GM23248 (cell line): ENCODE measurements at regions not wholly inside any gene's neighbourhood (a gene's known extent, or its start where the extent isn't known, plus 50 kb on each side); places are given as distances from the start of the nearest gene placed in this dataset.

ENCODE experiments used
- DNase-seq: peaks from one replicate; pipeline ENCODE4 v3.0.0-alpha.2; 2015
- H2AFZ ChIP-seq: fragments of 200-600 bp; sonication (generic); 2 replicates; pipeline ENCODE4 v1.6.1; 2016; ENCODE audit warnings: antibody characterized with exemption
- H3F3A ChIP-seq: fragments of 200-600 bp; sonication (generic); 2 replicates; pipeline ENCODE4 v1.6.1; 2016; ENCODE audit warnings: mild to moderate bottlenecking, antibody characterized with exemption, mixed run types; ENCODE audit not compliant: insufficient read depth
- H3K27ac ChIP-seq: fragments of 200-600 bp; sonication (generic); 2 replicates; pipeline ENCODE4 v1.5.1; 2016; ENCODE audit warnings: mild to moderate bottlenecking
- H3K27me3 ChIP-seq: fragments of 200-600 bp; sonication (generic); replicated peaks from 2 replicates; pipeline ENCODE4 v1.6.1; 2016; ENCODE audit warnings: mild to moderate bottlenecking; ENCODE audit not compliant: insufficient read depth
- H3K36me3 ChIP-seq: fragments of 200-600 bp; sonication (generic); 2 replicates; pipeline ENCODE4 v1.6.1; 2016; ENCODE audit warnings: low read depth, mild to moderate bottlenecking
- H3K4me1 ChIP-seq: fragments of 200-600 bp; sonication (generic); 2 replicates; pipeline ENCODE4 v1.6.1; 2016; ENCODE audit warnings: mild to moderate bottlenecking; ENCODE audit not compliant: insufficient read depth
- H3K4me2 ChIP-seq: fragments of 200-600 bp; sonication (generic); one replicate; pipeline ENCODE4 v1.6.1; 2016; ENCODE audit warnings: mild to moderate bottlenecking; ENCODE audit not compliant: unreplicated experiment
- H3K4me3 ChIP-seq: fragments of 200-600 bp; sonication (generic); 2 replicates; pipeline ENCODE4 v1.5.1; 2016; ENCODE audit warnings: mild to moderate bottlenecking
- H3K79me2 ChIP-seq: fragments of 200-600 bp; sonication (generic); 2 replicates; pipeline ENCODE4 v1.6.1; 2016; ENCODE audit warnings: mild to moderate bottlenecking; ENCODE audit not compliant: insufficient read depth
- H3K9ac ChIP-seq: fragments of 200-600 bp; sonication (generic); 2 replicates; pipeline ENCODE4 v1.6.1; 2016; ENCODE audit warnings: mild to moderate bottlenecking
- H3K9me2 ChIP-seq: fragments of 200-600 bp; sonication (generic); 2 replicates; pipeline ENCODE4 v1.6.1; 2016; ENCODE audit warnings: mixed run types, mild to moderate bottlenecking, moderate library complexity; ENCODE audit not compliant: insufficient read depth
- H3K9me3 ChIP-seq: fragments of 200-600 bp; sonication (generic); one replicate; pipeline ENCODE4 v1.6.1; 2017; ENCODE audit warnings: low read depth
- H4K20me1 ChIP-seq: fragments of 200-600 bp; sonication (generic); 2 replicates; pipeline ENCODE4 v1.6.0; 2016; ENCODE audit not compliant: insufficient read depth
- EZH2 ChIP-seq: fragments of 200-600 bp; sonication (generic); IDR thresholded peaks from 2 replicates; pipeline ENCODE4 v1.6.1; 2018; ENCODE audit warnings: antibody characterized with exemption, mild to moderate bottlenecking; ENCODE audit not compliant: insufficient read depth, poor library complexity, severe bottlenecking
- EZH2phosphoT487 ChIP-seq: fragments of 200-600 bp; sonication (generic); IDR thresholded peaks from 2 replicates; pipeline ENCODE4 v1.6.1; 2018; ENCODE audit warnings: antibody characterized with exemption, moderate library complexity, mild to moderate bottlenecking, low read depth; ENCODE audit not compliant: insufficient read depth
- WGBS, 2 experiments: methylation state at CpG; one replicate each; pipeline ENCODE4 v1.1.6; 2015 to 2017; ENCODE audit warnings: low lambda C conversion rate in 2 of 2, low coverage in 1 of 2; ENCODE audit errors: missing lambda C conversion rate in 2 of 2; 5-methylcytosine and 5-hydroxymethylcytosine counted together
- in situ Hi-C: fragments of 300-500 bp; cut with MboI; formaldehyde crosslinking; loops from 2 replicates; pipeline ENCODE4 v1.15.0; 2020

DNA sequence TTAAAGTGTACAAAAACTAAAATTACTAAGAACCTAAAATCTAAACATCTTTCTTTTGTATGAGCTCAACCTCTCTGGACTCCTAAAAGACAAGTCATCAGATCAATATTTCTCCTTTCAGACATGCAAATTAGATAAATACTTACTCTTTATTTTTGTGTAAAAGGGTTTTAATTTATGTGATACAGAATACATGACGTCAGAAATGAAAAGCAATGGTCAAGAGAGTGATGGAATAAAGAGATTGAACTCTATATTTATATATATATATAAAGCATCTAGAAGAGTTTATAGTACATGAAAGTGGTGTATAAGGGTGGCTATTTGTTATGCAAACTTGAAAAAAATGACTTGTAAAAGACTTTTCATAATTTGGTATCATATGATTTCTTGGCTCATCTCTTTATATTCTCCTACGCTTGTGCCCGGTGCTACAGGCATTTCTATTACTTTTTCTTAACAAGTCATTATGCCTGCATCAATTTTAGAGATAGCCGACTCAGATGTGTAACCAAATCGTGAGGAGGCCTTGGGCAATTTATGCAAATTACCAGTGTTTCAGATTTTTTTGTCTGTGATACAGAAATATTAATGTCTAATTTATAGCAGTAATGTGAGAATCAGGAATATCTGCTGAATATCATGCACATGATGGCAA, 186.0 kb upstream of the OLFM3 start:
- Histone ChIP-seq H3K4me3 (no peak overlapping the region), H3K4me2 (no peak overlapping the region), H3K27me3 (no peaks in the 10 kb centered on the region), H3K9me3 (no peaks in the 10 kb centered on the region), H3K79me2 (no peaks in the 10 kb centered on the region), H3K36me3 (no peaks in the 10 kb centered on the region), H2AFZ (no peak overlapping the region), H3K9ac (no peak overlapping the region), H3K27ac (no peak overlapping the region), H3F3A (no peaks in the 10 kb centered on the region), H3K9me2 (no peaks in the 10 kb centered on the region), H4K20me1 (no peaks in the 10 kb centered on the region), H3K4me1 (no peaks in the 10 kb centered on the region)
- in situ Hi-C loops: no loop called here
- no peak for DNase-seq
- 31 to 35% methylated on average over 5 of the region's 5 CpGs for WGBS, 2 experiments
- TF ChIP-seq EZH2phosphoT487 (no peak), EZH2 (no peak)

DNA sequence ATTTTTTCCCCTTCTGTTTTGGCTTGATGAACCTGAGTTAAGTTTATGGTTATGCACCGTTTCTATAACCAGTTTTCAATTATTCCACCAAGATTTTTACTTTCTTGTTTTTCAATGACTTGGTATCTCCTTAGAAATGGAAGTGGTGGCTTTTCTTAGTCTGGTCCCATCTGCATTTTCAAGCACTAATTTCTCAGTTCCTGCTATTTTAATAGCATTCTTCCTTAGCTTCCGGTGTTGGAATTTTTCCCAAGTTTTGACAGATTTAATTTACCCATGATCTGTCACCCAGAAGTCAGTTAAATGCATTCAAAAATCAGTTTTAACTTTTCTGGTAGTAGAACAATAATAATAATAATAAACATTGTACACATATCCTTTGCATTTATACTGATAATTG, 184.6 kb upstream of the OLFM3 start:
- no peak overlapping the region for H3K4me2 ChIP-seq
- H3K27ac ChIP-seq: no peak overlapping the region
- H3K36me3 ChIP-seq: no peaks in the 10 kb centered on the region
- H3K79me2 ChIP-seq: no peaks in the 10 kb centered on the region
- TF ChIP-seq EZH2: no peak
- TF ChIP-seq EZH2phosphoT487: no peak
- H3K27me3 ChIP-seq: no peaks in the 10 kb centered on the region
- in situ Hi-C loops: no loop called here
- no peaks in the 10 kb centered on the region for H3F3A ChIP-seq
- H3K4me1 ChIP-seq: no peaks in the 10 kb centered on the region
- WGBS, 2 experiments: 8 to 12% methylated on average over 2 of the region's 2 CpGs
- no peak overlapping the region for H3K9ac ChIP-seq
- no peaks in the 10 kb centered on the region for H3K9me3 ChIP-seq
- H3K4me3 ChIP-seq: no peak overlapping the region
- DNase-seq: no peak
- no peak overlapping the region for H2AFZ ChIP-seq
- H3K9me2 ChIP-seq: no peaks in the 10 kb centered on the region
- no peaks in the 10 kb centered on the region for H4K20me1 ChIP-seq

DNA sequence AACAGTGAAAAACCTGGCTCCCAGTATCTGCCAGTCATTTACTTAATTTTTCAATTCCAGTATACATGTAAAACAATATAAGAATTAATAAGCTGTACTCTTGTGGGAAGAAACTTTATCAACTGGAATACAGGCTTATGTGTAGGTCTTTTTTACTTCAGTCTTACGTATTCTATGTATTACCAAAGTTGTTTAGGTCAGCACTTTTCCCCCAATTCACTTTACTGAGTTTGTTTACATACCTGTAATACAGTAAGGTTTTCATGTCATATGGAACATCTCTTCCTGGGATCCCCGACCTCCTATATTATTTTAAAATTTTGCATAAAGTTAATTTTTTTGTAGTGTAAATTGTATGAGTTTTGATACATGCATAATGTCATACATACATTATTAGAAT, 181.8 kb upstream of the OLFM3 start:
- WGBS, 2 experiments: 28% methylated on average over 2 of the region's 2 CpGs
- H3K4me2 ChIP-seq: no peak overlapping the region
- no peak for DNase-seq
- no peaks in the 10 kb centered on the region for H3K4me1 ChIP-seq
- in situ Hi-C loops: no loop called here
- no peaks in the 10 kb centered on the region for H3F3A ChIP-seq
- H2AFZ ChIP-seq: no peak overlapping the region
- H3K36me3 ChIP-seq: no peaks in the 10 kb centered on the region
- TF ChIP-seq EZH2: no peak
- no peak for TF ChIP-seq EZH2phosphoT487
- no peak overlapping the region for H3K27ac ChIP-seq
- no peak overlapping the region for H3K9ac ChIP-seq
- H3K9me3 ChIP-seq: no peaks in the 10 kb centered on the region
- H3K27me3 ChIP-seq: no peaks in the 10 kb centered on the region
- no peaks in the 10 kb centered on the region for H3K79me2 ChIP-seq
- no peak overlapping the region for H3K4me3 ChIP-seq
- no peaks in the 10 kb centered on the region for H4K20me1 ChIP-seq
- H3K9me2 ChIP-seq: no peaks in the 10 kb centered on the region

DNA sequence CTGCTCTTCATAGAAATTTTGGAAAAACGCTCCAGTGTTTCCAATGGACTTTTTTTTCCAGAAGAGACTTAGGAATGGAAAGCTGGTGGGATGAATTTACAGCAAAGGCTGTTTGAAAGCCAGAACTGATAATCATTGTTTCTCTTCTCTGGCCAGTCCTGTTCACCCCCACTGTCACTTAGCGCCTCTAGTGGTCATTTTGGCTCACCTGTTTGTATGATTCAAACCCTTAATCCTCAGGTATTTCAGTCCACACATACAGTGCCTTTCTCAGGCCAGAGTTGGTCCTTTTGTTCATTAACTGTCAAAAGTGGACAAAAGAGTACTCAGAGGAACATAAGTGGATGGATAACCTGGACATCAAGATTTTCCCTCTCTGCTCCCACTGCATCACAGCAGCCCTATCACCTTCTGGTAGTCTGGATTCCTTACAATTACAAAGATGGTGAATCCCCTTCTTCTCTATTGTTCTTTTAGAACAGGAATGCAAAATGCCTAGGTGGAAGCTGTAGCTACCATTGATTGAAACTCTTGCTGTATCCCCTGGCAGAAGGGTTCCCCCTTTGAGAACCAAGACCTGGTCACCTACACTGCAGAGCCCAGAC, 177.6 kb upstream of the OLFM3 start:
- Histone ChIP-seq H3K27ac (no peak overlapping the region), H3K4me3 (no peak overlapping the region), H3K36me3 (no peaks in the 10 kb centered on the region), H3K4me1 (no peaks in the 10 kb centered on the region), H3K9ac (no peak overlapping the region), H3K9me3 (no peaks in the 10 kb centered on the region), H4K20me1 (no peaks in the 10 kb centered on the region), H3F3A (no peaks in the 10 kb centered on the region), H3K9me2 (no peaks in the 10 kb centered on the region), H3K27me3 (no peaks in the 10 kb centered on the region), H3K79me2 (no peaks in the 10 kb centered on the region), H3K4me2 (no peak overlapping the region), H2AFZ (no peak overlapping the region)
- DNase-seq: no peak
- in situ Hi-C loops: no loop called here
- TF ChIP-seq EZH2 (no peak), EZH2phosphoT487 (no peak)
- WGBS, 2 experiments: 0% methylated on average over 2 of the region's 2 CpGs

DNA sequence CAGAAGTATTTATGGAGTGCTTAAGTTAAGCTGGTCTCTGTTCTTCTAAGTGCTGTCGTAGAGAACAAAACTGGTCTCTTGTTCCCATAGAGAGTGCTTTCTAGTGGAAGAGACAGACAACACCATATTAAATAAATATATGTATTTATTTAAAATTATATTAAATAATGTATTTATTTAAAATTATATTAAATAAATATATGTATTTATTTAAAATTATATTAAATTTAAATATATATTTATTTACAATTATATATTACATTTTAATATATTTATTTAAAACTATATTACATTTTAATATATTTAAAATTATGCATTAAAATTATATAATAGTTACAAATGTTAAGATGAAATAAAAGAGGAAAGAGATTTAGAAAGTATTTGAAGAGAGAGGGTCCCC, 175.5 kb upstream of the OLFM3 start:
- H3K4me3 ChIP-seq: no peak overlapping the region
- in situ Hi-C loops: no loop called here
- no peak overlapping the region for H3K4me2 ChIP-seq
- H4K20me1 ChIP-seq: no peaks in the 10 kb centered on the region
- no peaks in the 10 kb centered on the region for H3K9me3 ChIP-seq
- TF ChIP-seq EZH2: no peak
- no peak for TF ChIP-seq EZH2phosphoT487
- no peak for DNase-seq
- no peaks in the 10 kb centered on the region for H3K79me2 ChIP-seq
- H2AFZ ChIP-seq: no peak overlapping the region
- WGBS, 2 experiments: 38 to 44% methylated on average over 1 of the region's 1 CpG
- H3K27ac ChIP-seq: no peak overlapping the region
- H3K9me2 ChIP-seq: no peaks in the 10 kb centered on the region
- H3K36me3 ChIP-seq: no peaks in the 10 kb centered on the region
- no peaks in the 10 kb centered on the region for H3K27me3 ChIP-seq
- no peak overlapping the region for H3K9ac ChIP-seq
- H3F3A ChIP-seq: no peaks in the 10 kb centered on the region
- H3K4me1 ChIP-seq: no peaks in the 10 kb centered on the region
